ENCODE measurements at regions not wholly inside any gene's neighbourhood (a gene's known extent, or its start where the extent isn't known, plus 50 kb on each side); places are given as distances from the start of the nearest gene placed in this dataset.
"Not testable (repeated sequence)": the region's sequence is repeated elsewhere in the genome, so short reads cannot be mapped to it uniquely, and the experiment has no call there.

DNA sequence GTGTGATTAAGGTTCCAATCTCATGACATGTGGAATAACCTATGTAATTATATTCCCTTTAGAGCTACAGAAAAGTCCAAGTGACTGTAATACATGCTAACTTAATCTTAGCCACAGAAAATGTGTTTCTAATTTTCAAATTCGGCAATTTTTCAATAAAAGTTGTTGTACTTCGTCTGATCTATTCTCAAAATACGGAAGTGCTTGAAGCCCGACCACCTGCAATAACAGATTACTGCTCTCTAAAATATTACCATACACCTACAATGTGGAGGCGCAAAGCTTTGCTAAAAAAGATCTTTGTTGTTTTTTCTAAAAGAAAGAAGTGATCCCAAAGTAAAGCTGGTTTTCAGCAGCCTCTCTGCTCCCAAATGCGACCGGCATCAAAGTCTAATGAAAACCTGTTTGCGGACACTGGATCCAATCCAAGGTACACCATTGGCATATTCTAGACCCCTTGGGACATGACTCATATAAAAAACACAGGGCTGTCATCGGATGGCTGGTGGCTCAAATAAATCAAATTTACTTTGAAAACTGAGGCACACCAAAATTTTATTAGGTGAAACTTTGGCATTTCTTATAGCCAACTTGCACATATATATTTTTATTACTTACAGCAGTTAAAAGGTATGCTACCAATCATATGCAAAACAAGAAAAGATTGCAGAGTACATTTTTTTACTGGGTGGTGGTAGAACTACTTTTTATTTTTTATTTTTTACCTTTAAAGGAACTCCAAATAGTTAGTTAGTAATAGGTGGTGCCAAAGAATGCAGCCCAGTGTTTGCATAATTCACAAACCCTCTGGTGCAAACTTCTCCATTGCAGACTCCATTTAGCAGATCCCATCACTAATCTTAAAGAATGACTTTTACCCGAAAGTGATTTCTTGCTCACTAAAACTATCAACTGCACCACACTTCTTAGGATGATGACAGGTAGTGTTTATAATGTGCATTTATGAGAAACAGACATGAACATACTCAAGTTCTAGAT is 118.7 kb upstream of the TBX18 start:
- H3K36me3 ChIP-seq (ENCODE audit: control insufficient read depth, insufficient read depth, low read length) = no peaks in the 10 kb centered on the region
- TF ChIP-seq, protein P1, sequence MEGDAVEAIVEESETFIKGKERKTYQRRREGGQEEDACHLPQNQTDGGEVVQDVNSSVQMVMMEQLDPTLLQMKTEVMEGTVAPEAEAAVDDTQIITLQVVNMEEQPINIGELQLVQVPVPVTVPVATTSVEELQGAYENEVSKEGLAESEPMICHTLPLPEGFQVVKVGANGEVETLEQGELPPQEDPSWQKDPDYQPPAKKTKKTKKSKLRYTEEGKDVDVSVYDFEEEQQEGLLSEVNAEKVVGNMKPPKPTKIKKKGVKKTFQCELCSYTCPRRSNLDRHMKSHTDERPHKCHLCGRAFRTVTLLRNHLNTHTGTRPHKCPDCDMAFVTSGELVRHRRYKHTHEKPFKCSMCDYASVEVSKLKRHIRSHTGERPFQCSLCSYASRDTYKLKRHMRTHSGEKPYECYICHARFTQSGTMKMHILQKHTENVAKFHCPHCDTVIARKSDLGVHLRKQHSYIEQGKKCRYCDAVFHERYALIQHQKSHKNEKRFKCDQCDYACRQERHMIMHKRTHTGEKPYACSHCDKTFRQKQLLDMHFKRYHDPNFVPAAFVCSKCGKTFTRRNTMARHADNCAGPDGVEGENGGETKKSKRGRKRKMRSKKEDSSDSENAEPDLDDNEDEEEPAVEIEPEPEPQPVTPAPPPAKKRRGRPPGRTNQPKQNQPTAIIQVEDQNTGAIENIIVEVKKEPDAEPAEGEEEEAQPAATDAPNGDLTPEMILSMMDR (IDR thresholded peaks at IDR 0.05; ENCODE audit: insufficient read depth, low read depth, low read length) = no peak
- H3K27me3 ChIP-seq (ENCODE audit: control insufficient read depth, insufficient read depth, low read length) = no peaks in the 10 kb centered on the region
- CTCF ChIA-PET = no interaction called here
- POLR2A ChIA-PET = no interaction called here
- H3K4me3 ChIP-seq (ENCODE audit: low read depth, low read length) = no peak overlapping the region
- no peak for DNase-seq (ENCODE audit: low read depth)

DNA sequence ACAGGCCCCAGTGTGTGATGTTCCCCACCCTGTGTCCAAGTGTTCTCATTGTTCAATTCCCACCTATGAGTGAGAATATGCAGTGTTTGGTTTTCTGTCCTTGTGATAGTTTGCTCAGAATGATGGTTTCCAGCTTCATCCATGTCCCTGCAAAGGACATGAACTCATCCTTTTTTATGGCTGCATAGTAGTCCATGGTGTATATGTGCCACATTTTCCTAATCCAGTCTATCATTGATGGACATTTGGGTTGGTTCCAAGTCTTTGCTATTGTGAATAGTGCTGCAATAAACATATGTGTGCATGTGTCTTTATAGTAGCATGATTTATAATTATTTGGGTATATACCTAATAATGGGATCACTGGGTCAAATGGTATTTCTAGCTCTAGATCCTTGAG is 115.0 kb upstream of the TBX18 start:
- CTCF ChIA-PET; H3K27me3 ChIP-seq (ENCODE audit: control insufficient read depth, insufficient read depth, low read length); POLR2A ChIA-PET; H3K4me3 ChIP-seq (ENCODE audit: low read depth, low read length); H3K36me3 ChIP-seq (ENCODE audit: control insufficient read depth, insufficient read depth, low read length); DNase-seq (ENCODE audit: low read depth): not testable (repeated sequence)

DNA sequence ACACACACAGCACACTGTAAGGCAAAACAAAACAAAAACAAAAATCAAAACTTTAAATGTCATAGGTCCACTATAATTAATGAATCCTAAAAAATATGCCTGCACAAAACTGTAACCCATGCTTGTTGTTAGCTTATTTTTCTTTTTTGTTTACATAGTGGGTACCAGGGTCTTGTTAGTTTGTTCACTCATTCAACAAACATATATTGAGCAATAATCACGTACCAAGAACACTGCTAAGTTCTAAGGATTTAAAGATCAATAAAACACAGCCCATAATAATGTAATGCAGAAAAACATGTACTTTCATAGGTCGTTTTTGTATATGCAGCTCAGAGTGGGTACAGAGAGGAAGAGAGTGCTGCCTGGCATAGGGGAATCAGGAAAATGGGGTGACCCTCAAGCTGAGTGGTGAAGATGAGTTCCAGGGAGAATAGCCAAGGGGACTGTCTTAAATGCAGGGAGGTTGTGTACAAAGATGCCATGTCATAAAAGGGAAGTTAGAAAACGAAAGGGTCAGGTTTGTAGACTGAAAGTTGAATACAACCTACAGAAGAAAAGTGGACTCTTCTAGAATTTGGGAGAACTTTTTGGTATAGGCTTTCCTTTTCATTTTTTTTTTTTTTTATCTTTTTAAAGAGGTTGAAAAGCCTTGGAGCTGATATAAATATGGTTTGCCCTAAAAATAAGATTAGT is 113.3 kb upstream of the TBX18 start:
- no peak overlapping the region for H3K4me3 ChIP-seq (ENCODE audit: low read depth, low read length)
- TF ChIP-seq, protein P1 (IDR thresholded peaks at IDR 0.05; ENCODE audit: insufficient read depth, low read depth, low read length) = no peak
- H3K36me3 ChIP-seq (ENCODE audit: control insufficient read depth, insufficient read depth, low read length) = no peaks in the 10 kb centered on the region
- H3K27me3 ChIP-seq (ENCODE audit: control insufficient read depth, insufficient read depth, low read length) = no peaks in the 10 kb centered on the region
- ChIA-PET CTCF (no interaction called here), POLR2A (no interaction called here)
- no peak for DNase-seq (ENCODE audit: low read depth)

DNA sequence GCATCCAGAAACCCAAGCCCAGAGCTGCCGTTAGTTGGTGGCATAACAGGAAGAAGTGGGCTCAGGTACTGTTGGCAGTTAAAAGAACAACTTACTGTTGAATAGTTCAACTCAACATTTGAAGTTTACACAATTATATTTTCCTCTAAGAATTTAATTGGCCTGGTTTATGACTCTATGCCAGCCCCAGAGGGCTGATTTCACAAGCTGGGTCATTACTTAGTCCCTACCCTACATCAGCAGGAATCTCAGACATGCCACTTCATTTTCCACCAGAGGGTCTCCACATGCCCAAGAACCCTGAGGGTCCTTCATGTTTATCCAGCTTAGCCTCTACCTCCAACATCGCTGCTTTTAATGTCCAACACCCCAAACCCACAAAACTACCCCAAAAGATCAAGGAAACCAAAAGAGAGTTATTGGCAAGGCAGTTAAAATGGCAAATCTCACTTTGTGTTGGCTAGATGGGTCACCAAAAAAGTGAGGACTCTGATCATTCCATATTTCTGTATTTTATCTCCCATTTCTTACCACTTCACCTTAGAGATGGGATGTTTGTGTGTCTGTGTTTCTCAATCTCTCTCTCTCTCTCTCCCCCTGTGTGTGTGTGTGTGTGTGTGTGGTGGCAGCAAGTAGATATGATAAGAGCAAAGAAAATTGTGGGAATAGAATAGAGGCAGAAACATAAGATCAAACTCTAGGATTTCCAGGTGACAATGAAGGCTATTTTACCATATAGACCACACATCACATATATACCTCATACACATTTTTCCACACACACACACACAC is 112.5 kb upstream of the TBX18 start:
- CTCF ChIA-PET = no interaction called here
- no peak for DNase-seq (ENCODE audit: low read depth)
- Histone ChIP-seq H3K27me3 (ENCODE audit: control insufficient read depth, insufficient read depth, low read length) (no peaks in the 10 kb centered on the region), H3K36me3 (ENCODE audit: control insufficient read depth, insufficient read depth, low read length) (no peaks in the 10 kb centered on the region), H3K4me3 (ENCODE audit: low read depth, low read length) (no peak overlapping the region)
- POLR2A ChIA-PET = no interaction called here
- TF ChIP-seq, protein P1 (IDR thresholded peaks at IDR 0.05; ENCODE audit: insufficient read depth, low read depth, low read length) = no peak

DNA sequence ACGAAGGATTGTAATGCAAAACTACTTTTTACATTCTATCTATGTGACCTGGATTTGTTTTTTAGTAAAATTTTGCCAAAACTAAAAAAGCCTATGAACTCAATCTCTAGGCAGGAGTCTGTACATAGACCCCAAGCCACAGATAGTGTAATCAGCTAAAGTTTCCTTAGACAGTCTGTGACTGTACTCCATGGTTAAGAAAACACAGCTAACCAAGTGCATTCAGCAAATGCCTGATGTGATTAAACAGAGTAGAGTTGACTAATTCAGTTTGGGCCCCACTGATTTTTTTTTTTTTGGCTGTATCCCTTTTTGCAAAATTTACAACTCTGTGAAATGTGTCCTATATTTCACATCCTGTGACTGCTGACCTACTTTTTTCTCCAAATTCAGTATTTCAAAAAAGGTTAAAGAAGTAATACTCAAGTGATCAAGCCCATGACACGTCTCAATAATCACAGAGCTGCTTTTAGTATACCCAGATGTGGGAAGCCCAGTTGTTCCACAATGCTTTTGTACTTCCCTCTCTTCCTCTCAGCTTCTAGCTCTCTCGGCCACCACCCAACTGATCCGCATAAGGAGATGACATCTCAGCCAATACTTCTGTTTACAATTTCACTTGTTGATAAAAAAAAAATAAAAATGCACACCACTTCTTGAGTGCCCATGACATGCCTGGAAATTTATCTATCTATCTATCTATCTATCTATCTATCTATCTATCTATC is 108.8 kb upstream of the TBX18 start:
- ChIA-PET CTCF (interaction anchor here (0.6 kb wide), 1 partner anchor 13 kb away, joined by 4 read pairs; no protein-coding TSS in a partner anchor), POLR2A (no interaction called here)
- no peak for DNase-seq (ENCODE audit: low read depth)

More for the DNA sequence above, 108.8 kb upstream of the TBX18 start:
- Histone ChIP-seq H3K27me3 (ENCODE audit: control insufficient read depth, insufficient read depth, low read length) (no peaks in the 10 kb centered on the region), H3K4me3 (ENCODE audit: low read depth, low read length) (no peak overlapping the region), H3K36me3 (ENCODE audit: control insufficient read depth, insufficient read depth, low read length) (no peaks in the 10 kb centered on the region)
- TF ChIP-seq, protein P1 (IDR thresholded peaks at IDR 0.05; ENCODE audit: insufficient read depth, low read depth, low read length) = no peak

Data from BJ (cell line).